Heart left ventricle (tissue), 16 donors: ENCODE measurements at regions not wholly inside any gene's neighbourhood (a gene's known extent, or its start where the extent isn't known, plus 50 kb on each side); places are given as distances from the start of the nearest gene placed in this dataset.

Experiments
- ATAC-seq, 4 donors: fragments of 200-7000 bp; cut with Tn5 transposase; one replicate each; pipeline ENCODE4 v1.9.1; 2020 to 2022; ENCODE audit warnings: moderate library complexity in 4 of 4, mild to moderate bottlenecking in 3 of 4, moderate number of reproducible peaks in 1 of 4
- DNase-seq, 5 donors: peaks; one replicate each; pipeline ENCODE4 v3.0.0-alpha.2; 2020
- H3K27ac ChIP-seq, 12 donors: fragments of 200-600 bp; sonication (generic) in 4 of 12; one replicate each; pipeline versions ENCODE4 v1.5.0 to v1.8.0; 2016 to 2022; ENCODE audit warnings: mild to moderate bottlenecking in 2 of 12
- H3K27me3 ChIP-seq, 9 donors: fragments of 200-600 bp; sonication (generic) in 2 of 9; one replicate each; pipeline versions ENCODE4 v1.5.1 to v1.8.0; 2016 to 2022; ENCODE audit warnings: mild to moderate bottlenecking in 3 of 9
- H3K36me3 ChIP-seq, 9 donors: fragments of 200-600 bp; sonication (generic) in 2 of 9; one replicate each; pipeline versions ENCODE4 v1.5.0 to v1.8.0; 2018 to 2022; ENCODE audit warnings: mild to moderate bottlenecking in 2 of 9
- H3K4me1 ChIP-seq, 12 donors: fragments of 200-600 bp; sonication (generic) in 4 of 12; one replicate each; pipeline versions ENCODE4 v1.5.0 to v1.8.0; 2016 to 2022; ENCODE audit warnings: mild to moderate bottlenecking in 3 of 12
- H3K4me3 ChIP-seq, 12 donors: fragments of 200-600 bp; sonication (generic) in 4 of 12; one replicate each; pipeline versions ENCODE4 v1.5.0 to v1.8.0; 2017 to 2022; ENCODE audit warnings: mild to moderate bottlenecking in 9 of 12, moderate library complexity in 4 of 12
- H3K9me3 ChIP-seq, 12 donors: fragments of 200-600 bp; sonication (generic) in 4 of 12; one replicate each; pipeline versions ENCODE4 v1.5.0 to v1.8.0; 2016 to 2022; ENCODE audit warnings: mild to moderate bottlenecking in 1 of 12
- POLR2A ChIP-seq, 2 donors: fragments of 450-650 bp; IDR thresholded peaks; one replicate each; pipeline ENCODE4 v1.6.1; 2017; ENCODE audit warnings: antibody characterized with exemption in 2 of 2, mild to moderate bottlenecking in 2 of 2, moderate library complexity in 2 of 2
- WGBS, 4 donors: extraction: QIAGEN DNeasy Blood & Tissue Kit in 2 of 4; methylation state at CpG; one replicate each; pipeline versions ENCODE4 v1.1.5 to v1.1.7; 2013 to 2018; 5-methylcytosine and 5-hydroxymethylcytosine counted together
- intact Hi-C, 10 donors: fragments of 100-400 bp; cut with DNase I; formaldehyde crosslinking; loops; one replicate each; pipeline versions ENCODE4 v1.11.1 to v1.14.2; 2022
- TF ChIP-seq, protein P1 (sequence below), 12 donors: fragments of 200-600 bp; sonication (generic) in 4 of 12; IDR thresholded peaks; one replicate each; pipeline versions ENCODE4 v1.5.0 to v1.8.0; 2018 to 2022; ENCODE audit warnings: antibody characterized with exemption in 12 of 12, mild to moderate bottlenecking in 5 of 12
- donor health status: ischemic (EF 13 %, LVEDD 7.1; RV severe dilation, severe dysfunction).
- donor health status: healthy with polysubstance abuse.
- donor health status: DM: no; HTN: yes; CAD: no.
- donor health status: DM: no; HTN: no; CAD: no.
- donor health status: ischemic (EF 25% LVEDD 6.9; RV normal size, moderate dysfunction).
- donor health status: ischemic (EF 25% LVEDD 5.7; RV mildly dilated, moderate dysfunction).
- donor health status: healthy.
- donor health status: DM: yes; HTN: yes; CAD: no.
- donor health status: ischemic (EF 35%, LVEDD 5.7; RV mildly dilated, moderate dysfunction).
- donor health status: nonischemic (EF 11% LVEDD 7.7; RV severe dilation, severe dysfunction).
- donor health status: DM: yes; HTN: yes; CAD: no.
- donor health status: PGD.
- donor health status: ischemic (EF 29% LVEDD 5.4; RV normal size, mild dysfunction).
- donor health status: nonischemic (EF 23%, LVEDD 6.1; RV moderate dilation, normal function).

DNA sequence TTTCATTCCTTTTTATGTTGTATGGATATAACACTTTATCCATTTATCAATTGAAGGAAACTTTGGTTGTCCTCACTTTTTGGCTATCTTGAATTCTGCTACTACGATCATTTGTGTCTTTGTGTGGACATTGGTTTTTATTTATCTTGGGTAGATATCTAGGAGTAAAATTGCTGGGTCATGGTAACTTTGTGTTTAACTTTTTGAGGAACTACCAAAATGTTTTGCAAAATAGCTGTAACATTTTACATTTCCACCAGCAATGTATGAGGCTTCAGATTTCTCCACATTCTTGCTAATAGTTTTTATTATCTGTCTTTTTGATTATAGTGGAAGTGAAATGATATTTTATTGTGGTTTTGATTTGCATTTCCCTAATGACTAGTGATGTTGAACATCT, 55.6 kb downstream of the TLNRD1 start:
- 77 to 86% (median 84%) methylated on average over 1 of the region's 1 CpG for WGBS, 4 donors
- Histone ChIP-seq H3K4me1 (peaks cover 0 to 29% (median 0%) of the 10 kb centered on the region in 12 donors), H3K27me3 (no peaks in the 10 kb centered on the region), H3K27ac (no peak overlapping the region), H3K36me3 (no peaks in the 10 kb centered on the region), H3K9me3 (peaks cover 0 to 10% (median 0%) of the 10 kb centered on the region in 12 donors), H3K4me3 (no peak overlapping the region)
- DNase-seq (no peak), ATAC-seq (no peak)
- intact Hi-C loops = no loop called here
- TF ChIP-seq, protein P1, sequence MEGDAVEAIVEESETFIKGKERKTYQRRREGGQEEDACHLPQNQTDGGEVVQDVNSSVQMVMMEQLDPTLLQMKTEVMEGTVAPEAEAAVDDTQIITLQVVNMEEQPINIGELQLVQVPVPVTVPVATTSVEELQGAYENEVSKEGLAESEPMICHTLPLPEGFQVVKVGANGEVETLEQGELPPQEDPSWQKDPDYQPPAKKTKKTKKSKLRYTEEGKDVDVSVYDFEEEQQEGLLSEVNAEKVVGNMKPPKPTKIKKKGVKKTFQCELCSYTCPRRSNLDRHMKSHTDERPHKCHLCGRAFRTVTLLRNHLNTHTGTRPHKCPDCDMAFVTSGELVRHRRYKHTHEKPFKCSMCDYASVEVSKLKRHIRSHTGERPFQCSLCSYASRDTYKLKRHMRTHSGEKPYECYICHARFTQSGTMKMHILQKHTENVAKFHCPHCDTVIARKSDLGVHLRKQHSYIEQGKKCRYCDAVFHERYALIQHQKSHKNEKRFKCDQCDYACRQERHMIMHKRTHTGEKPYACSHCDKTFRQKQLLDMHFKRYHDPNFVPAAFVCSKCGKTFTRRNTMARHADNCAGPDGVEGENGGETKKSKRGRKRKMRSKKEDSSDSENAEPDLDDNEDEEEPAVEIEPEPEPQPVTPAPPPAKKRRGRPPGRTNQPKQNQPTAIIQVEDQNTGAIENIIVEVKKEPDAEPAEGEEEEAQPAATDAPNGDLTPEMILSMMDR (IDR thresholded peaks at IDR 0.05) = no peak
- TF ChIP-seq POLR2A (IDR thresholded peaks at IDR 0.05) = no peak

GRCh38 chr15:81060470-81060869, 59.7 kb downstream of the TLNRD1 start:
- no peak overlapping the region for H3K27ac ChIP-seq
- DNase-seq = no peak
- no peak for ATAC-seq
- TF ChIP-seq, protein P1 (IDR thresholded peaks at IDR 0.05) = no peak
- no peak for TF ChIP-seq POLR2A (IDR thresholded peaks at IDR 0.05)
- H3K4me1 ChIP-seq = peaks cover 0 to 23% (median 0%) of the 10 kb centered on the region in 12 donors
- H3K4me3 ChIP-seq = no peak overlapping the region
- intact Hi-C loops = loop anchor here in 1 of 10 donors (5.0 kb wide), 1 partner anchor 33 kb away; no protein-coding TSS in a partner anchor
- H3K9me3 ChIP-seq = peaks cover 0 to 10% (median 0%) of the 10 kb centered on the region in 12 donors
- H3K27me3 ChIP-seq = no peaks in the 10 kb centered on the region
- 36 to 72% (median 60%) methylated on average over 2 of the region's 2 CpGs for WGBS, 4 donors
- H3K36me3 ChIP-seq = no peaks in the 10 kb centered on the region

- no peak for ATAC-seq
These were observed 60.2 kb downstream of the TLNRD1 start for GRCh38 chr15:81060907-81061306.

DNA sequence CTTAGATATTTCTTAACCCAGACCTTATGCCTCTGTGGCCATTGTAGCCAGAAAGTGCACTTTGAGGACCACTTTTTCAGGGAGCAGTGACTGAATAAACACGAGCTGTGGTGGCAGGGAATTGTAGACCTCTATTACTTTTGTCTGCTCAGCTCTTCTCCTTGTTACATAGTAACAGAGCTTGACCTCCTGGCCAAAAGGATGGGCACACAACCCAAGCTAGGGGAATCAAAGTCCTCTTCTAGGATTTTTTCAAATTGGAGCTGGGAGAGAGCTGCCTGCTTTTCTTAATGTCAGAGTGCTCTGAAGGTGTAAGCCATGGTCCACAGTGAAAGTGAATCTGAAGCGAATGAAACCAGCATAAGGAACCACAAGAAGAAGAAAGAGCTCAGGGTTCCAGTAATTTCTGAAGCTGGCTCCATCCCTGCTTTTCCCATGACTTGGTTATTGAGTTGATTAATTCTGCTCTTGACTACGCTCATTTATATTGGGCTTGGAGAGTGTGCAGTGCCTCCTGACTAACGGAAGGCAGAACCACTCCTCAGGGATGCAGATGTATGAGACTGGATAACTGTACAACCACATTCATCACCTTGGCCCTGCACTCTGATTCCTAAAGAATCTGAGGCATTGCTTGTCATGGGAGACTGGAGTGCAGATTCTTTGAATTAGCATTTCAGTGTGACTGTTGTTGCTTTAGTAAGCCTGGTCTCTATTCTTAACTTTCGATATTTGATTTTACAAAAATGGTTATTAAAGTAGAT, 60.9 kb downstream of the TLNRD1 start:
- WGBS, 4 donors = 87 to 92% (median 89%) methylated on average over 5 of the region's 5 CpGs
- intact Hi-C loops = loop anchor here in 1 of 10 donors (5.0 kb wide), 1 partner anchor 34 kb away; no protein-coding TSS in a partner anchor

More at GRCh38 chr15:81060907-81061306, 60.2 kb downstream of the TLNRD1 start:
- no peak for DNase-seq
- Histone ChIP-seq H3K27me3 (no peaks in the 10 kb centered on the region), H3K27ac (no peak overlapping the region), H3K36me3 (no peaks in the 10 kb centered on the region), H3K9me3 (peaks cover 0 to 10% (median 0%) of the 10 kb centered on the region in 12 donors), H3K4me1 (peaks cover 0 to 23% (median 0%) of the 10 kb centered on the region in 12 donors), H3K4me3 (no peak overlapping the region)
- WGBS, 4 donors = 61 to 72% (median 63%) methylated on average over 2 of the region's 2 CpGs
- intact Hi-C loops = loop anchor here in 1 of 10 donors (5.0 kb wide), 1 partner anchor 34 kb away; no protein-coding TSS in a partner anchor
- no peak for TF ChIP-seq POLR2A (IDR thresholded peaks at IDR 0.05)
- TF ChIP-seq, protein P1 (IDR thresholded peaks at IDR 0.05) = no peak

More for the DNA sequence above, 60.9 kb downstream of the TLNRD1 start:
- H3K27ac ChIP-seq = no peak overlapping the region
- H3K4me3 ChIP-seq = no peak overlapping the region
- no peak for ATAC-seq
- no peaks in the 10 kb centered on the region for H3K27me3 ChIP-seq
- no peak for TF ChIP-seq POLR2A (IDR thresholded peaks at IDR 0.05)
- TF ChIP-seq, protein P1 (IDR thresholded peaks at IDR 0.05) = no peak
- no peak for DNase-seq
- H3K4me1 ChIP-seq = peaks cover 0 to 17% (median 0%) of the 10 kb centered on the region in 12 donors
- H3K9me3 ChIP-seq = peaks cover 0 to 10% (median 0%) of the 10 kb centered on the region in 12 donors
- H3K36me3 ChIP-seq = no peaks in the 10 kb centered on the region
